GM12875 (cell line): ENCODE measurements at regions not wholly inside any gene's neighbourhood (a gene's known extent, or its start where the extent isn't known, plus 50 kb on each side); places are given as distances from the start of the nearest gene placed in this dataset.

Experiments
- H3K4me3 ChIP-seq: one replicate; pipeline ENCODE4 v1.5.1; 2011; ENCODE audit warnings: low read depth, low read length, control low read depth
- TF ChIP-seq, protein P1 (sequence below): IDR thresholded peaks from 2 replicates; pipeline ENCODE4 v1.5.1; 2011; ENCODE audit warnings: low read depth, mild to moderate bottlenecking, control low read depth, inconsistent platforms, low read length, moderate library complexity, borderline replicate concordance; ENCODE audit not compliant: insufficient read depth

DNA sequence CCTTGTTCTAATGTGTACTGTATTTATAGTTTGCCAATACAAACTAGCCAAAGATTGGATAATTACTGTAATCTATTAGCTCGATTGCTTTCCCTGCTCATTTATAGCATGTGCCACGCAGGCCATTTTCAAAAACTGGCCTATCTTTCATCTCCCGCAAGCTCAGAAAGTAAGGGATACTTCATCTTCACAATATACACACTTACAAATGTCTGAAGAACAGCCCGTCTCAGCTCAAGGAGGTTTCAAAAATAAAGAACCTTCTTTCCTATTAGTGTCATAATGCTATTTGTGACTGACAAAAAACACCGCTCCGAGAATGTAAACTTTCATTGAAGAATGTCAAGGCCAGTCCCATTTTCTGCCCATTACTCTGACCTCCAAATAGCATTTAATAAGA, 306.4 kb upstream of the ZNF507 start:
- no peak overlapping the region for H3K4me3 ChIP-seq
- TF ChIP-seq, protein P1, sequence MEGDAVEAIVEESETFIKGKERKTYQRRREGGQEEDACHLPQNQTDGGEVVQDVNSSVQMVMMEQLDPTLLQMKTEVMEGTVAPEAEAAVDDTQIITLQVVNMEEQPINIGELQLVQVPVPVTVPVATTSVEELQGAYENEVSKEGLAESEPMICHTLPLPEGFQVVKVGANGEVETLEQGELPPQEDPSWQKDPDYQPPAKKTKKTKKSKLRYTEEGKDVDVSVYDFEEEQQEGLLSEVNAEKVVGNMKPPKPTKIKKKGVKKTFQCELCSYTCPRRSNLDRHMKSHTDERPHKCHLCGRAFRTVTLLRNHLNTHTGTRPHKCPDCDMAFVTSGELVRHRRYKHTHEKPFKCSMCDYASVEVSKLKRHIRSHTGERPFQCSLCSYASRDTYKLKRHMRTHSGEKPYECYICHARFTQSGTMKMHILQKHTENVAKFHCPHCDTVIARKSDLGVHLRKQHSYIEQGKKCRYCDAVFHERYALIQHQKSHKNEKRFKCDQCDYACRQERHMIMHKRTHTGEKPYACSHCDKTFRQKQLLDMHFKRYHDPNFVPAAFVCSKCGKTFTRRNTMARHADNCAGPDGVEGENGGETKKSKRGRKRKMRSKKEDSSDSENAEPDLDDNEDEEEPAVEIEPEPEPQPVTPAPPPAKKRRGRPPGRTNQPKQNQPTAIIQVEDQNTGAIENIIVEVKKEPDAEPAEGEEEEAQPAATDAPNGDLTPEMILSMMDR = no peak

DNA sequence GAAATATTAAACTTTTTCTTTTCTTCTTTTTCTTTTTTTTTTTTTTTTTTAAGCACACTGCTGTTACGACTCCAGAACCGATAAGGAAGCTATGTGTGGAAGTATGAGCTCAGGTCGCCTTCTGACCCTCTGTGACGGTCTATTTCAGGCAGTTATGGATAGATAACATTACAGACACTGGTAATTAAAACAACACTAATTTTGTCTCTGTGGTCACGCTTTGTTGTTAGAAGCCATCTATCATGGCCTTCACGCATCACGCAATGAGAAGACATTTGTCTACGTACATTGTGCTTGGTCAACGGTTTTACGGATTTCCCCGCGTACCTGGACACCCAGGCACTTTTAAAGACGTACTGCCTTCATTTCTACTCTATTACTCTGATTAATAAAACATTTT, 306.0 kb upstream of the ZNF507 start:
- TF ChIP-seq, protein P1 = no peak
- H3K4me3 ChIP-seq = no peak overlapping the region

DNA sequence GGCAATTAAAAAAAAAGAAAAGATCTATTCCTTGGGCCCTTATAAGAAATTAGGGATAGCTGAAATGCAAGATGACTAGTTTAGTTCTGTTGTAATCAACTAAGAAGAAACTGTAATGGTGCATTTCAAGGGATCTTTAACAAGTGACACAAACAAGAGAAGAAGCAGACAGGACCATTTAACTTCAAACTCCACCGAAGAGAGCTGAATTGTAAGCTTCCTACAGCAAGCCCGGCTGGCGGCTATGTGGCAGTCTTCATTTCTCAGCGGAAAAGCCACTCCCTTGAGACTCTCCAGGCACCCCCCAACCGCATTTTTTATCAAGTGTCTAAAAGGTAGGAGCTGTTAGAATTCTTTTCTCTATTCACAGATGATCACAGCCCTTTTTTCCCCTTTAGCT, 305.2 kb upstream of the ZNF507 start:
- H3K4me3 ChIP-seq = no peak overlapping the region
- TF ChIP-seq, protein P1 = no peak

DNA sequence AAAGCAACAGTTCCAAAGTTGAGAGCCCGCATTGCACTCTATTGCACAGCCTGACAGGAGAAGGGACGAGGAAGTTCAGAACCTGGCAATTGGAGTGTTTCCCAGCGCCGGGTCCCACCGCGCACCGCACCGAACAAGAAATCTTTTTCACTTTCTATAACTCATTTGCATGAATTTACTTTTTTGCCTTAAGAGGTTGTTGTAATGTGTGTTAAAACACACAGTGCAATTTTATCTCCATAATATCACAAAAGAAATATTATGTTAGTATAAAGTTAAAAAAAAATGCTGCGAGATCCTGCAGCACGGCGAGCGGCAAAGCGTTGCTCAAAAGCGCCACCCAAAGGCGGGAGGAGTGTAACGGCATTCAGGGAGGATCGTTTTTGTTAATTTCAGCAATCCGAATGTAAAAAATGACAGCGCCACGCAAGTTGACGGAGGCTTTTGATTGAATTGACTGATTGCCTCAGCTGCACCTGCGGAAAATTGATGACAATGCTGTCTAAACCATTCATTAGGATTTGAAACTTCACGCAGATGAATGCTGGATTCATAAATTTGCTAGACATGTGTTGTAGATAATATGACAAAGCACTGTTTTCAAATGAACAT, 303.6 kb upstream of the ZNF507 start:
- TF ChIP-seq, protein P1 = no peak
- no peak overlapping the region for H3K4me3 ChIP-seq

DNA sequence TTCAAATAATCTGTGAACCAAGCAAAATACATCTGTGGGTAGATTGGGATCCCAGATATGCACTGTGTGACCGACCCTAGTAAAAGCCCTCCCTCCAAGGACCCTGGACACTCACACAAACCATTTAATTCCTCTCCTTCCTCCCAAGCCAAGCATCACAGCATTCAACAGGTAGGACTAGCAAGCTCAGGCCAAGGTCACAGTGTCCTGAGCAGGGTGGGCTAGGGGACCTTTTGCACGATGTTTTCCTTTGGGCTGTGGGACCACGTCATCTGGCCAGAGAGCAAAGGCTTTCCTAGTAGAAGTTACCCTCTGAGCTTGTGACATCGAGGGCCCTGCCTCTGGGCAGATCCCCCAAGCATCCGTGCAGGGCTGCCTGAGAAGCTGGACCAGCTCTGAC, 297.6 kb upstream of the ZNF507 start:
- no peak overlapping the region for H3K4me3 ChIP-seq
- TF ChIP-seq, protein P1 = no peak

DNA sequence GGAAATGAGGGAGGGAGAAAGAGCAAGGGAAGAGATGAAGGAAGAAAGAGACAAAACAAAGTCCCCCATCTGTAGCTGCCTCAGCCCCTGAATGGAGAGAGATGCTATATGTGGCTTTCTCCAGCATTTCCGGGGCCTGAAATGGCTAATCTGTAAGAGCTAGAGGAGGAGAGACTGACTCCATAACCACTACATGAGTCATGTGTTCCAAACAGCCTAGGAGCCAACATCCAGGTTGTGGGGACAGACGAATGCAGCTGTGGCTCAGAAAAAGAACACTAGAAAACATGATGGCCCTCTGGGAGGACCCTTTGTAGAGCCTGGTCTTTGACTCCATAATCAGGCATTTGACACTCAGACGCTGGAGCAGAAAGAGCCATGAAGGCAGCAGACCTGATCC, 292.0 kb upstream of the ZNF507 start:
- no peak overlapping the region for H3K4me3 ChIP-seq
- TF ChIP-seq, protein P1 = no peak

DNA sequence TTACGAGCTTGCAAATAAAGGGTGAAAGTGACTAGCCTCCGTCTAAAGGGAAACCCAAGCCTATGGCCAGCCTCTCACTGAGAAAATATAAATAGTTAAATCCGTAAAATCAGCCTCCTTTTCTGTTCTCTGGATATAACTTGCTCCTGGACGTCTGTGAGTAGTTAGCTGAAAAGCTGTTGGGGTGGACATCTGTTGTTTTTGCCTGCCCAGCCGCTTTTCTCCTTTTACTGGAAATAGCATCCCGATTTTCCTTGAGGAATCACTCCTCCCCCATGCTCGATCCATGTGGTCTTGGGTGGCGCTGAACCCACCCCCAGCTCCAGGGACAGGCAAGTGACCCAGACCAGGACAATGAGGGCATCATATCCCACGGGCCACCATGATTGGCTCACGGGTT, 291.5 kb upstream of the ZNF507 start:
- no peak overlapping the region for H3K4me3 ChIP-seq
- TF ChIP-seq, protein P1 = no peak
